ENCODE measurements at regions not wholly inside any gene's neighbourhood (a gene's known extent, or its start where the extent isn't known, plus 50 kb on each side); places are given as distances from the start of the nearest gene placed in this dataset.

DNA sequence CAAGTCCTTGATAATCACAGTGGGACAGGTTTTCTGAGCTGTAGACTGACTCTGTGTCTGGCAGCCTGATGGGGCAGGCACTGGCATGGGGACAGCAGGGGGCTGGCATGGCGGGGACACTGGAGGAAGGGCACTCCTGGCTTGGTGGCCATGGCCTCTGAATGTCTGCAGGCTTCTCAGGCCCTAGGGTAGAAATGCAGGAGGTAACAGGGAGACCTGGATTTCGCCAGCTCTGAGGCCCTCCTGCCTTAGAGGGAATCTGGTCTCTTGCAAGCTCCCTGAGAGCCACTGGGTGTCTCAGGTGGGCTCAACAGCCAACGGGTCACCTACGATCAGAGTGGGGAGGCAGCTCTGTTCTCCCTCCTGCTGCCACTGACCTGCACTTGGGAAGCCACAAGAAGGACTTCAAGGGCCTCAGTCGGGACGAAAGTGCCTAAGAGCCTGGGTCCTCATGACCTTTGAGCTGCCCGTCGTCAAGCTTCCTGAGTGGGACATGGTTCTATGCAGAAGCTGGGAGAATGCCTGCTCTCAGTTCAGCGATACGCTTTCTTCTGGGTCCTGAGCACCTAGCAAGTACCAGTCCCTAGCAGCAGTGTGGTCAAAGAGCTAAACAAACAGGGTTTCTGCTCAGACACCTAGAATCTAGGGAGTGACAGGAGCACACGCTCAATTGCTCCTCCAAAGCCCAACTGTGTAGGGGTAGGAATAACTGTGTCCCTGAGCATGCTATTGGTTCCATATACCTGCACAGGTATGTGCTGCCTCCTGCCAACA lies 569.0 kb downstream of the PTPRU start:
- Mint-ChIP-seq H3K4me1 (peaks cover 40% of the 10 kb centered on the region), H3K27me3 (ENCODE audit: insufficient read depth) (no peaks in the 10 kb centered on the region), H3K27ac (peak overlapping the region; percentile 16), H3K9me3 (no peaks in the 10 kb centered on the region), H3K4me3 (no peak overlapping the region), H3K36me3 (ENCODE audit: low read depth) (no peaks in the 10 kb centered on the region)
- Histone ChIP-seq H3K9me3 (ENCODE audit: control insufficient read depth, low read length) (no peaks in the 10 kb centered on the region), H3K9ac (ENCODE audit: extremely low read depth, low read length, poor library complexity, severe bottlenecking) (no peak overlapping the region), H3K4me3 (ENCODE audit: low read length) (no peak overlapping the region), H3K4me1 (ENCODE audit: control insufficient read depth, insufficient read depth, low read length) (peaks cover 10% of the 10 kb centered on the region), H3K27ac (ENCODE audit: low read depth, low read length) (no peak overlapping the region), H3K27me3 (ENCODE audit: control insufficient read depth, insufficient read depth, low read length, poor library complexity, severe bottlenecking) (no peaks in the 10 kb centered on the region), H3K36me3 (ENCODE audit: control insufficient read depth, insufficient read depth, low read length) (no peaks in the 10 kb centered on the region)
- TF ChIP-seq CTCF (conservative IDR thresholded peaks at IDR 0.05) = peak; percentile 58
- DNase-seq = peak; percentile 69
- WGBS, 2 experiments (ENCODE audit: insufficient coverage in 1 of 2, insufficient read length in 1 of 2) = 73 to 78% methylated on average over 6 to 11 of the region's 11 CpGs

DNA sequence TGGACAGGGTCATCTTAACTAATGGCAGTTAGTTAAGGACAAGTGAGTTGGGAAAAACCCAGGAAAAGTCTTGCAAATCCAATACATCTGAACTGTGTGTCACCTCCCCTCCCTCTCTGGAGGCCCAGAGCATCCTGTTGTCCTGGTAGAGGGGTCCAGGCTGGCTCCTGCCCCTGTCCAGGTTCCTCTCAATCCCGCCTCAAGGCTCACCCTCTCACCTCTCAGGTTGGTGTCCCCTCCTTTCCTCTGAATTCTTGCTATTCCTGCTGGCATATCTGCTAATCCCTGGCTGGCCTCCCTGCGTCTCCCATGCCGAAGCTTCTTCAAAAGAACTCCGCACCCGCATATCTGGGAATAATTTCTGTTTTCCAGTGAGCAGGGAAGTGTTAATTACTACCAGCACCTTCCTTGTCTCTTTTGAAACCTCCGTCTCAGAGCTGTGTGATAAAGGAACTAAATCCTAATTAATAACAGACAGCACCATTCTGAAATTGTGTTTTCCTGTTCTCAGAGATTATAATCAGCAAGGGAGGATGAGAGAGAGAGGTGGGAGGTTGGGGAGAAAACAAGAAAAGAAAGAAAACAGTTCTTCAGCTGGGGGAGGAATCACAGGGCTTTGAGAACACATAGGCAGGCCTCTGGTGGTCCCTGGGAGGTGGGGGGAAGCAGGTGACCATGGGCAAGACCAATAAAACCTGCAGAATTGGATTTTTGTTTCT lies 568.0 kb downstream of the PTPRU start:
- no peak overlapping the region for H3K9ac ChIP-seq (ENCODE audit: extremely low read depth, low read length, poor library complexity, severe bottlenecking)
- peaks cover 37% of the 10 kb centered on the region for H3K4me1 Mint-ChIP-seq
- H3K27ac ChIP-seq (ENCODE audit: low read depth, low read length) = no peak overlapping the region
- H3K4me1 ChIP-seq (ENCODE audit: control insufficient read depth, insufficient read depth, low read length) = peaks cover 10% of the 10 kb centered on the region
- H3K27me3 ChIP-seq (ENCODE audit: control insufficient read depth, insufficient read depth, low read length, poor library complexity, severe bottlenecking) = no peaks in the 10 kb centered on the region
- H3K9me3 ChIP-seq (ENCODE audit: control insufficient read depth, low read length) = no peaks in the 10 kb centered on the region
- peak; percentile 40 for DNase-seq
- H3K4me3 ChIP-seq (ENCODE audit: low read length) = no peak overlapping the region
- no peaks in the 10 kb centered on the region for H3K36me3 Mint-ChIP-seq (ENCODE audit: low read depth)
- peak overlapping the region; percentile 9 for H3K4me3 Mint-ChIP-seq
- H3K27me3 Mint-ChIP-seq (ENCODE audit: insufficient read depth) = no peaks in the 10 kb centered on the region
- peak overlapping the region; percentile 16 for H3K27ac Mint-ChIP-seq
- no peaks in the 10 kb centered on the region for H3K9me3 Mint-ChIP-seq
- no peaks in the 10 kb centered on the region for H3K36me3 ChIP-seq (ENCODE audit: control insufficient read depth, insufficient read depth, low read length)
- 66 to 94% methylated on average over 3 to 5 of the region's 6 CpGs for WGBS, 2 experiments (ENCODE audit: insufficient coverage in 1 of 2, insufficient read length in 1 of 2)
- no peak for TF ChIP-seq CTCF (conservative IDR thresholded peaks at IDR 0.05)

DNA sequence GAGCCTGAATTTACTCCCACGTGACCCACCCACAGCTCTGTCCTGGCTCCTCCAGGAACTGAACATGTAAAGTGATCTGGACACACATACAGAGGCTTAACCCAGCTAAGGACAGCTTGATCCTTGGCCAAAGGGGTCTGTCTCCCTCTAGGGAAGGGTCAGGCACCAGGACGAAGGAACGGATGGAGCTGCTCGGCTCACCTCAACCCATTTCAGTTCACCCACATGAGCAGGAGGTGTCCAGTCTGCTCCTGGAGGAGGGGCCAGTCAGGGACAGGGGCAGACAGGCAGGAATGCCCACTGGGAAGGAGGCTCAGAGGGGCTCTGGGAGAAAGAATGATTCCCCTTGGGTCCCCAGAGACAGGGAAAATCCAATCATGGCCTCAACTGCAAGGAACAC lies 567.2 kb downstream of the PTPRU start:
- H3K4me3 Mint-ChIP-seq = no peak overlapping the region
- TF ChIP-seq CTCF (conservative IDR thresholded peaks at IDR 0.05) = no peak
- peaks cover 10% of the 10 kb centered on the region for H3K4me1 ChIP-seq (ENCODE audit: control insufficient read depth, insufficient read depth, low read length)
- H3K27ac ChIP-seq (ENCODE audit: low read depth, low read length) = no peak overlapping the region
- 97 to 100% methylated on average over 1 to 4 of the region's 4 CpGs for WGBS, 2 experiments (ENCODE audit: insufficient coverage in 1 of 2, insufficient read length in 1 of 2)
- no peak overlapping the region for H3K4me3 ChIP-seq (ENCODE audit: low read length)
- H3K36me3 Mint-ChIP-seq (ENCODE audit: low read depth) = no peaks in the 10 kb centered on the region
- no peaks in the 10 kb centered on the region for H3K9me3 Mint-ChIP-seq
- no peaks in the 10 kb centered on the region for H3K27me3 Mint-ChIP-seq (ENCODE audit: insufficient read depth)
- no peaks in the 10 kb centered on the region for H3K27me3 ChIP-seq (ENCODE audit: control insufficient read depth, insufficient read depth, low read length, poor library complexity, severe bottlenecking)
- H3K27ac Mint-ChIP-seq = no peak overlapping the region
- DNase-seq = no peak
- peaks cover 37% of the 10 kb centered on the region for H3K4me1 Mint-ChIP-seq
- no peak overlapping the region for H3K9ac ChIP-seq (ENCODE audit: extremely low read depth, low read length, poor library complexity, severe bottlenecking)
- no peaks in the 10 kb centered on the region for H3K9me3 ChIP-seq (ENCODE audit: control insufficient read depth, low read length)
- H3K36me3 ChIP-seq (ENCODE audit: control insufficient read depth, insufficient read depth, low read length) = no peaks in the 10 kb centered on the region

Data from endodermal cell (in vitro differentiated cells).